Heart left ventricle (tissue), 16 donors: ENCODE measurements at regions not wholly inside any gene's neighbourhood (a gene's known extent, or its start where the extent isn't known, plus 50 kb on each side); places are given as distances from the start of the nearest gene placed in this dataset.
"Not testable (repeated sequence)": the region's sequence is repeated elsewhere in the genome, so short reads cannot be mapped to it uniquely, and the experiment has no call there.

ENCODE experiments used
- ATAC-seq, 4 donors: fragments of 200-7000 bp; cut with Tn5 transposase; one replicate each; pipeline ENCODE4 v1.9.1; 2020 to 2022; ENCODE audit warnings: moderate library complexity in 4 of 4, mild to moderate bottlenecking in 3 of 4, moderate number of reproducible peaks in 1 of 4
- DNase-seq, 5 donors: peaks; one replicate each; pipeline ENCODE4 v3.0.0-alpha.2; 2020
- H3K27ac ChIP-seq, 12 donors: fragments of 200-600 bp; sonication (generic) in 4 of 12; one replicate each; pipeline versions ENCODE4 v1.5.0 to v1.8.0; 2016 to 2022; ENCODE audit warnings: mild to moderate bottlenecking in 2 of 12
- H3K27me3 ChIP-seq, 9 donors: fragments of 200-600 bp; sonication (generic) in 2 of 9; one replicate each; pipeline versions ENCODE4 v1.5.1 to v1.8.0; 2016 to 2022; ENCODE audit warnings: mild to moderate bottlenecking in 3 of 9
- H3K36me3 ChIP-seq, 9 donors: fragments of 200-600 bp; sonication (generic) in 2 of 9; one replicate each; pipeline versions ENCODE4 v1.5.0 to v1.8.0; 2018 to 2022; ENCODE audit warnings: mild to moderate bottlenecking in 2 of 9
- H3K4me1 ChIP-seq, 12 donors: fragments of 200-600 bp; sonication (generic) in 4 of 12; one replicate each; pipeline versions ENCODE4 v1.5.0 to v1.8.0; 2016 to 2022; ENCODE audit warnings: mild to moderate bottlenecking in 3 of 12
- H3K4me3 ChIP-seq, 12 donors: fragments of 200-600 bp; sonication (generic) in 4 of 12; one replicate each; pipeline versions ENCODE4 v1.5.0 to v1.8.0; 2017 to 2022; ENCODE audit warnings: mild to moderate bottlenecking in 9 of 12, moderate library complexity in 4 of 12
- H3K9me3 ChIP-seq, 12 donors: fragments of 200-600 bp; sonication (generic) in 4 of 12; one replicate each; pipeline versions ENCODE4 v1.5.0 to v1.8.0; 2016 to 2022; ENCODE audit warnings: mild to moderate bottlenecking in 1 of 12
- CTCF ChIP-seq, 12 donors: fragments of 200-600 bp; sonication (generic) in 4 of 12; IDR thresholded peaks; one replicate each; pipeline versions ENCODE4 v1.5.0 to v1.8.0; 2018 to 2022; ENCODE audit warnings: antibody characterized with exemption in 12 of 12, mild to moderate bottlenecking in 5 of 12
- POLR2A ChIP-seq, 2 donors: fragments of 450-650 bp; IDR thresholded peaks; one replicate each; pipeline ENCODE4 v1.6.1; 2017; ENCODE audit warnings: antibody characterized with exemption in 2 of 2, mild to moderate bottlenecking in 2 of 2, moderate library complexity in 2 of 2
- WGBS, 4 donors: extraction: QIAGEN DNeasy Blood & Tissue Kit in 2 of 4; methylation state at CpG; one replicate each; pipeline versions ENCODE4 v1.1.5 to v1.1.7; 2013 to 2018; 5-methylcytosine and 5-hydroxymethylcytosine counted together
- intact Hi-C, 10 donors: fragments of 100-400 bp; cut with DNase I; formaldehyde crosslinking; loops; one replicate each; pipeline versions ENCODE4 v1.11.1 to v1.14.2; 2022
- donor health status: ischemic (EF 13 %, LVEDD 7.1; RV severe dilation, severe dysfunction).
- donor health status: healthy with polysubstance abuse.
- donor health status: DM: no; HTN: yes; CAD: no.
- donor health status: DM: no; HTN: no; CAD: no.
- donor health status: ischemic (EF 25% LVEDD 6.9; RV normal size, moderate dysfunction).
- donor health status: ischemic (EF 25% LVEDD 5.7; RV mildly dilated, moderate dysfunction).
- donor health status: healthy.
- donor health status: DM: yes; HTN: yes; CAD: no.
- donor health status: ischemic (EF 35%, LVEDD 5.7; RV mildly dilated, moderate dysfunction).
- donor health status: nonischemic (EF 11% LVEDD 7.7; RV severe dilation, severe dysfunction).
- donor health status: DM: yes; HTN: yes; CAD: no.
- donor health status: PGD.
- donor health status: ischemic (EF 29% LVEDD 5.4; RV normal size, mild dysfunction).
- donor health status: nonischemic (EF 23%, LVEDD 6.1; RV moderate dilation, normal function).

GRCh38 chr2:16763056-16763455, 97.4 kb upstream of the CYRIA start:
- H3K36me3 ChIP-seq, result no peaks in the 10 kb centered on the region
- intact Hi-C loops, result no loop called here
- TF ChIP-seq POLR2A (IDR thresholded peaks at IDR 0.05) (no peak), CTCF (IDR thresholded peaks at IDR 0.05) (no peak)
- peaks cover 0 to 7% (median 0%) of the 10 kb centered on the region in 12 donors for H3K9me3 ChIP-seq
- H3K4me1 ChIP-seq, result peaks cover 0 to 13% (median 0%) of the 10 kb centered on the region in 12 donors
- ATAC-seq, result no peak
- no peak overlapping the region for H3K4me3 ChIP-seq
- 73 to 93% (median 81%) methylated on average over 2 of the region's 2 CpGs for WGBS, 4 donors
- no peak overlapping the region for H3K27ac ChIP-seq
- peaks cover 0 to 5% (median 0%) of the 10 kb centered on the region in 9 donors for H3K27me3 ChIP-seq
- DNase-seq, result no peak

- Histone ChIP-seq H3K9me3 (no peaks in the 10 kb centered on the region), H3K4me1 (peaks cover 0 to 20% (median 6%) of the 10 kb centered on the region in 12 donors), H3K27ac (no peak overlapping the region), H3K27me3 (no peaks in the 10 kb centered on the region), H3K36me3 (no peaks in the 10 kb centered on the region), H3K4me3 (no peak overlapping the region)
- intact Hi-C loops, result no loop called here
- TF ChIP-seq CTCF (IDR thresholded peaks at IDR 0.05) (no peak), POLR2A (IDR thresholded peaks at IDR 0.05) (no peak)
- no peak for ATAC-seq
- 40 to 48% (median 47%) methylated on average over 3 of the region's 3 CpGs for WGBS, 4 donors
- DNase-seq, result no peak
Measured at GRCh38 chr2:16760426-16760825, 94.8 kb upstream of the CYRIA start.

GRCh38 chr2:16756831-16757644, 91.4 kb upstream of the CYRIA start:
- Histone ChIP-seq H3K36me3 (no peaks in the 10 kb centered on the region), H3K4me1 (peaks cover 0 to 22% (median 8%) of the 10 kb centered on the region in 12 donors), H3K27ac (peak overlapping the region in 9 of 12 donors; percentile 12 to 60 (median 28)), H3K4me3 (no peak overlapping the region), H3K27me3 (no peaks in the 10 kb centered on the region), H3K9me3 (no peaks in the 10 kb centered on the region)
- 27 to 35% (median 31%) methylated on average over 21 of the region's 21 CpGs for WGBS, 4 donors
- DNase-seq, result peak; percentile 71 to 87 (median 80)
- TF ChIP-seq POLR2A (IDR thresholded peaks at IDR 0.05) (no peak), CTCF (IDR thresholded peaks at IDR 0.05) (peak; percentile 84 to 95 (median 93))
- intact Hi-C loops, result loop anchor here (1.0 to 10.0 kb wide), 14 partner anchors 140 to 1122 kb away; partner anchors contain the start of gene MYCN (in 1 of the 10)
- ATAC-seq, result peak; percentile 81 to 93 (median 90)

- H3K36me3 ChIP-seq, result no peaks in the 10 kb centered on the region
- H3K27ac ChIP-seq, result peak overlapping the region in 5 of 12 donors; percentile 17 to 60 (median 49)
- H3K9me3 ChIP-seq, result no peaks in the 10 kb centered on the region
- no peak for TF ChIP-seq CTCF (IDR thresholded peaks at IDR 0.05)
- no peak for TF ChIP-seq POLR2A (IDR thresholded peaks at IDR 0.05)
- intact Hi-C loops, result loop anchor here in 8 of 10 donors (2.0 to 10.0 kb wide), 9 partner anchors 139 to 1121 kb away; partner anchors contain the start of gene MYCN (in 1 of the 8)
- DNase-seq, result peak in 4 of 5 donors; percentile 39 to 73 (median 62)
- 68 to 76% (median 72%) methylated on average over 9 of the region's 9 CpGs for WGBS, 4 donors
- H3K4me1 ChIP-seq, result peaks cover 0 to 22% (median 8%) of the 10 kb centered on the region in 12 donors
- peak; percentile 52 to 76 (median 66) for ATAC-seq
- H3K27me3 ChIP-seq, result no peaks in the 10 kb centered on the region
- no peak overlapping the region for H3K4me3 ChIP-seq
Measured at GRCh38 chr2:16755442-16755841, 89.8 kb upstream of the CYRIA start.

GRCh38 chr2:16753025-16753424, 87.4 kb upstream of the CYRIA start:
- H3K4me1 ChIP-seq, result peaks cover 0 to 22% (median 8%) of the 10 kb centered on the region in 12 donors
- not testable (repeated sequence) for ATAC-seq, H3K36me3 ChIP-seq, H3K27ac ChIP-seq, H3K27me3 ChIP-seq, H3K9me3 ChIP-seq, H3K4me3 ChIP-seq, DNase-seq
- intact Hi-C loops, result loop anchor here in 3 of 10 donors (10.0 kb wide), 3 partner anchors 198 to 1118 kb away; no protein-coding TSS in a partner anchor
- 67 to 95% (median 88%) methylated on average over 1 of the region's 1 CpG for WGBS, 4 donors

GRCh38 chr2:16750925-16751214, 85.2 kb upstream of the CYRIA start:
- ATAC-seq, H3K36me3 ChIP-seq, H3K4me1 ChIP-seq, H3K27ac ChIP-seq, H3K9me3 ChIP-seq, H3K27me3 ChIP-seq, H3K4me3 ChIP-seq, DNase-seq: not testable (repeated sequence)
- intact Hi-C loops, result loop anchor here in 3 of 10 donors (10.0 kb wide), 3 partner anchors 196 to 1116 kb away; no protein-coding TSS in a partner anchor
- WGBS, 4 donors, result 93 to 100% (median 99%) methylated on average over 1 of the region's 1 CpG
